ENCODE measurements at regions not wholly inside any gene's neighbourhood (a gene's known extent, or its start where the extent isn't known, plus 50 kb on each side); places are given as distances from the start of the nearest gene placed in this dataset.

GRCh38 chr16:60563166-60563565, 1473.1 kb downstream of the CDH8 start (continued):
- TF ChIP-seq MTA3 (IDR thresholded peaks at IDR 0.05; ENCODE audit: borderline replicate concordance, low read length), result no peak
- no peak for TF ChIP-seq SP1 (IDR thresholded peaks at IDR 0.05; ENCODE audit: low read depth, low read length)
- no peak for TF ChIP-seq CEBPB (IDR thresholded peaks at IDR 0.05; ENCODE audit: borderline replicate concordance in 1 of 2, low read depth in 2 of 2, low read length in 2 of 2)

- in situ Hi-C loops (cut with MboI), result no loop called here
- ChIA-PET SMC1A (ENCODE audit: uncharacterized antibody, unreplicated experiment) (no interaction called here), CTCF (no interaction called here), POLR2A (no interaction called here), RAD21 (ENCODE audit: unreplicated experiment) (no interaction called here)
- no peak for FAIRE-seq
- Histone ChIP-seq H3K9me3 (replicated peaks; ENCODE audit: control insufficient read depth, insufficient read depth, low read length) (no peaks in the 10 kb centered on the region), H3K79me2 (ENCODE audit: control insufficient read depth, insufficient read depth, low read length) (no peaks in the 10 kb centered on the region), H3K4me3 (no peak overlapping the region), H3K27ac (ENCODE audit: control insufficient read depth, insufficient read depth) (no peak overlapping the region), H2AFZ (ENCODE audit: control insufficient read depth, low read depth, low read length) (no peak overlapping the region), H3K4me1 (ENCODE audit: control insufficient read depth, insufficient read depth, low read length) (no peaks in the 10 kb centered on the region), H3K4me2 (ENCODE audit: control insufficient read depth, insufficient read depth) (no peak overlapping the region), H3K9ac (ENCODE audit: control insufficient read depth, insufficient read depth, low read length) (no peak overlapping the region), H3K27me3 (replicated peaks in 1 of 2; ENCODE audit: control insufficient read depth in 2 of 2, insufficient read depth in 2 of 2, low read length in 1 of 2) (no peaks in the 10 kb centered on the region), H4K20me1 (ENCODE audit: control insufficient read depth, insufficient read depth) (no peaks in the 10 kb centered on the region), H3K36me3 (ENCODE audit: control insufficient read depth in 2 of 2, insufficient read depth in 2 of 2, low read length in 1 of 2) (no peaks in the 10 kb centered on the region)
- 0% methylated on average over 1 of the region's 1 CpG for WGBS (ENCODE audit: insufficient coverage, insufficient replicate concordance, low lambda C conversion rate, missing lambda C conversion rate)
- no peak for TF ChIP-seq USF1 (IDR thresholded peaks at IDR 0.05; ENCODE audit: borderline replicate concordance, extremely low read length, insufficient read depth, low read depth, low read length)
- TF ChIP-seq, protein P1, sequence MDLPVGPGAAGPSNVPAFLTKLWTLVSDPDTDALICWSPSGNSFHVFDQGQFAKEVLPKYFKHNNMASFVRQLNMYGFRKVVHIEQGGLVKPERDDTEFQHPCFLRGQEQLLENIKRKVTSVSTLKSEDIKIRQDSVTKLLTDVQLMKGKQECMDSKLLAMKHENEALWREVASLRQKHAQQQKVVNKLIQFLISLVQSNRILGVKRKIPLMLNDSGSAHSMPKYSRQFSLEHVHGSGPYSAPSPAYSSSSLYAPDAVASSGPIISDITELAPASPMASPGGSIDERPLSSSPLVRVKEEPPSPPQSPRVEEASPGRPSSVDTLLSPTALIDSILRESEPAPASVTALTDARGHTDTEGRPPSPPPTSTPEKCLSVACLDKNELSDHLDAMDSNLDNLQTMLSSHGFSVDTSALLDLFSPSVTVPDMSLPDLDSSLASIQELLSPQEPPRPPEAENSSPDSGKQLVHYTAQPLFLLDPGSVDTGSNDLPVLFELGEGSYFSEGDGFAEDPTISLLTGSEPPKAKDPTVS (IDR thresholded peaks at IDR 0.05; ENCODE audit: low read depth, low read length), result no peak
- TF ChIP-seq CREB1 (IDR thresholded peaks at IDR 0.05; ENCODE audit: low read depth), result no peak
- no peak for TF ChIP-seq TAF1 (IDR thresholded peaks at IDR 0.05; ENCODE audit: borderline replicate concordance, low read depth, low read length)
- TF ChIP-seq CBFB (IDR thresholded peaks at IDR 0.05; ENCODE audit: low read depth), result no peak
- no peak for TF ChIP-seq MTA3 (IDR thresholded peaks at IDR 0.05; ENCODE audit: borderline replicate concordance, low read length)
- no peak for TF ChIP-seq NFXL1 (IDR thresholded peaks at IDR 0.05; ENCODE audit: borderline replicate concordance)
- no peak for TF ChIP-seq CBX5 (IDR thresholded peaks at IDR 0.05; ENCODE audit: low read depth)
- no peak for TF ChIP-seq HCFC1 (IDR thresholded peaks at IDR 0.05; ENCODE audit: low read length)
- TF ChIP-seq DPF2 (IDR thresholded peaks at IDR 0.05), result no peak
- TF ChIP-seq ATF7 (IDR thresholded peaks at IDR 0.05; ENCODE audit: low read depth), result no peak
- no peak for TF ChIP-seq CREM (IDR thresholded peaks at IDR 0.05; ENCODE audit: low read depth)
- no peak for TF ChIP-seq NFYB (IDR thresholded peaks at IDR 0.05; ENCODE audit: insufficient read depth, low read depth, low read length)
- TF ChIP-seq BHLHE40 (IDR thresholded peaks at IDR 0.05; ENCODE audit: borderline replicate concordance in 1 of 2, low read depth in 2 of 2, low read length in 1 of 2), result no peak
- TF ChIP-seq, protein P2, sequence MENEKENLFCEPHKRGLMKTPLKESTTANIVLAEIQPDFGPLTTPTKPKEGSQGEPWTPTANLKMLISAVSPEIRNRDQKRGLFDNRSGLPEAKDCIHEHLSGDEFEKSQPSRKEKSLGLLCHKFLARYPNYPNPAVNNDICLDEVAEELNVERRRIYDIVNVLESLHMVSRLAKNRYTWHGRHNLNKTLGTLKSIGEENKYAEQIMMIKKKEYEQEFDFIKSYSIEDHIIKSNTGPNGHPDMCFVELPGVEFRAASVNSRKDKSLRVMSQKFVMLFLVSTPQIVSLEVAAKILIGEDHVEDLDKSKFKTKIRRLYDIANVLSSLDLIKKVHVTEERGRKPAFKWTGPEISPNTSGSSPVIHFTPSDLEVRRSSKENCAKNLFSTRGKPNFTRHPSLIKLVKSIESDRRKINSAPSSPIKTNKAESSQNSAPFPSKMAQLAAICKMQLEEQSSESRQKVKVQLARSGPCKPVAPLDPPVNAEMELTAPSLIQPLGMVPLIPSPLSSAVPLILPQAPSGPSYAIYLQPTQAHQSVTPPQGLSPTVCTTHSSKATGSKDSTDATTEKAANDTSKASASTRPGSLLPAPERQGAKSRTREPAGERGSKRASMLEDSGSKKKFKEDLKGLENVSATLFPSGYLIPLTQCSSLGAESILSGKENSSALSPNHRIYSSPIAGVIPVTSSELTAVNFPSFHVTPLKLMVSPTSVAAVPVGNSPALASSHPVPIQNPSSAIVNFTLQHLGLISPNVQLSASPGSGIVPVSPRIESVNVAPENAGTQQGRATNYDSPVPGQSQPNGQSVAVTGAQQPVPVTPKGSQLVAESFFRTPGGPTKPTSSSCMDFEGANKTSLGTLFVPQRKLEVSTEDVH (IDR thresholded peaks at IDR 0.05; ENCODE audit: low read depth, partially characterized antibody), result no peak
- no peak for TF ChIP-seq SREBF1 (IDR thresholded peaks at IDR 0.05; ENCODE audit: low read length)
- DNase-seq (ENCODE audit: low read depth, low spot score), result no peak
- intact Hi-C loops (cut with micrococcal nuclease; ENCODE audit: unreplicated experiment), result no loop called here
- no TSS peak for BruUV-seq (replicated peaks)
- ATAC-seq, result no peak
Measured at GRCh38 chr16:60558936-60559335, 1477.3 kb downstream of the CDH8 start.
